Gastroesophageal sphincter (tissue), 4 donors: ENCODE measurements at regions not wholly inside any gene's neighbourhood (a gene's known extent, or its start where the extent isn't known, plus 50 kb on each side); places are given as distances from the start of the nearest gene placed in this dataset.

Source experiments
- ATAC-seq: fragments of 150-250 bp; one replicate; pipeline ENCODE4 v1.9.1; 2016; ENCODE audit warnings: mild to moderate bottlenecking, moderate library complexity
- H3K27ac ChIP-seq, 4 donors: fragments of 200-600 bp; sonication (generic) in 3 of 4; 1 replicate in 3 of 4; 2 replicates in 1 of 4; pipeline ENCODE4 v1.5.1; 2016 to 2019
- H3K27me3 ChIP-seq: fragments of 200-600 bp; sonication (generic); one replicate; pipeline ENCODE4 v1.5.1; 2019
- H3K36me3 ChIP-seq, 2 donors: fragments of 200-600 bp; sonication (generic); one replicate each; pipeline ENCODE4 v1.5.1; 2019; ENCODE audit warnings: control low read depth in 1 of 2
- H3K4me1 ChIP-seq, 3 donors: fragments of 200-600 bp; sonication (generic); 1 replicate in 2 of 3; 2 replicates in 1 of 3; pipeline ENCODE4 v1.5.1; 2016 to 2019; ENCODE audit warnings: control low read depth in 2 of 3
- H3K4me3 ChIP-seq, 2 donors: fragments of 200-600 bp; sonication (generic); one replicate each; pipeline ENCODE4 v1.5.1; 2019; ENCODE audit warnings: mild to moderate bottlenecking in 1 of 2, moderate library complexity in 1 of 2
- H3K9me3 ChIP-seq, 3 donors: fragments of 200-600 bp; sonication (generic); one replicate each; pipeline ENCODE4 v1.5.1; 2017 to 2019; ENCODE audit warnings: control low read depth in 2 of 3
- CTCF ChIP-seq, 4 experiments: fragments of 200-600 bp in 2 of 4; fragments of 450-650 bp in 2 of 4; sonication (generic) in 1 of 4; IDR thresholded peaks; one replicate each; pipeline ENCODE4 v1.5.1; 2017 to 2019; ENCODE audit warnings: antibody characterized with exemption in 4 of 4, mild to moderate bottlenecking in 2 of 4, moderate library complexity in 2 of 4
- EP300 ChIP-seq: sonication (generic); formaldehyde crosslinking; IDR thresholded peaks from one replicate; pipeline ENCODE4 v1.6.1; 2017; ENCODE audit warnings: antibody characterized with exemption, mild to moderate bottlenecking
- POLR2A ChIP-seq, 2 donors: fragments of 450-650 bp; IDR thresholded peaks; one replicate each; pipeline ENCODE4 v1.6.1; 2017; ENCODE audit warnings: antibody characterized with exemption in 2 of 2, mild to moderate bottlenecking in 2 of 2, moderate library complexity in 1 of 2
- POLR2AphosphoS5 ChIP-seq: sonication (generic); formaldehyde crosslinking; IDR thresholded peaks from one replicate; pipeline ENCODE4 v1.6.1; 2017; ENCODE audit warnings: antibody characterized with exemption
- WGBS, 2 donors: methylation state at CpG; one replicate each; pipeline ENCODE4 v1.1.5; 2018; ENCODE audit warnings: low coverage in 1 of 2; 5-methylcytosine and 5-hydroxymethylcytosine counted together

GRCh38 chr7:16359216-16359615 lies 62.1 kb downstream of the CRPPA start:
- no peak overlapping the region for H3K4me3 ChIP-seq
- no peak for TF ChIP-seq CTCF (IDR thresholded peaks at IDR 0.05)
- TF ChIP-seq EP300 = no peak
- TF ChIP-seq POLR2AphosphoS5 = no peak
- no peak for TF ChIP-seq POLR2A (IDR thresholded peaks at IDR 0.05)
- H3K36me3 ChIP-seq = no peaks in the 10 kb centered on the region
- WGBS, 2 donors = 66 to 77% methylated on average over 4 of the region's 4 CpGs
- ATAC-seq = no peak
- no peaks in the 10 kb centered on the region for H3K4me1 ChIP-seq
- no peaks in the 10 kb centered on the region for H3K9me3 ChIP-seq
- no peak overlapping the region for H3K27ac ChIP-seq
- H3K27me3 ChIP-seq = no peaks in the 10 kb centered on the region

DNA sequence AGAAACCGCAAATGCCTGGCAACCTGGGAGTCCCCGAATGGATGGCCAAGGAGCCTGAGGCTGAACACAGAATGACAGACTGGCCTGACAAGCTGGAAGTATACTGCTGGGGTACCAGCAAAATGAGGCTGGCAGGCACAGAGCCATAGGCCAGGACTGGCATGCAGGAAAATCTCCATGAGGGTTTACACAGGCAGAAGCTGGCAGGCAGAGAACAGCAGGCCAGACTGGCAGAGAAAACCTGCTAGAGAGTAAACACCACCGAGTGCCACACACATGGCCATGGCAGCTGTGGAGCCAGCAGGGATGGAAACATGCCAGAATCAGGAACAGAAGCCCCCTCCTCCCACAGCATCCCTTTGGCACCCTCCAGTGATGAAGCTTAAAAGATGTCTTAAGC lies 63.4 kb downstream of the CRPPA start:
- H3K9me3 ChIP-seq = no peaks in the 10 kb centered on the region
- no peak overlapping the region for H3K4me3 ChIP-seq
- no peak for ATAC-seq
- no peak overlapping the region for H3K27ac ChIP-seq
- no peaks in the 10 kb centered on the region for H3K36me3 ChIP-seq
- TF ChIP-seq CTCF (IDR thresholded peaks at IDR 0.05) (no peak), EP300 (no peak), POLR2A (IDR thresholded peaks at IDR 0.05) (no peak), POLR2AphosphoS5 (no peak)
- WGBS, 2 donors = 63% methylated on average over 2 of the region's 3 CpGs; no CpG with 5 or more reads in 1 of the 2 donors
- no peaks in the 10 kb centered on the region for H3K27me3 ChIP-seq
- H3K4me1 ChIP-seq = no peaks in the 10 kb centered on the region

GRCh38 chr7:16357474-16357873 lies 63.9 kb downstream of the CRPPA start:
- H3K9me3 ChIP-seq = no peaks in the 10 kb centered on the region
- no peak overlapping the region for H3K4me3 ChIP-seq
- no peaks in the 10 kb centered on the region for H3K27me3 ChIP-seq
- H3K27ac ChIP-seq = no peak overlapping the region
- no peaks in the 10 kb centered on the region for H3K36me3 ChIP-seq
- 91 to 100% methylated on average over 2 to 5 of the region's 5 CpGs for WGBS, 2 donors
- no peak for TF ChIP-seq POLR2A (IDR thresholded peaks at IDR 0.05)
- no peak for TF ChIP-seq POLR2AphosphoS5
- no peak for ATAC-seq
- no peaks in the 10 kb centered on the region for H3K4me1 ChIP-seq

- H3K4me3 ChIP-seq = no peak overlapping the region
- WGBS, 2 donors = 12 to 33% methylated on average over 1 to 2 of the region's 2 CpGs
- TF ChIP-seq EP300 = no peak
- no peak for TF ChIP-seq CTCF (IDR thresholded peaks at IDR 0.05)
- no peak for TF ChIP-seq POLR2AphosphoS5
- no peak for TF ChIP-seq POLR2A (IDR thresholded peaks at IDR 0.05)
- no peak overlapping the region for H3K27ac ChIP-seq
- no peaks in the 10 kb centered on the region for H3K9me3 ChIP-seq
- H3K36me3 ChIP-seq = no peaks in the 10 kb centered on the region
- no peaks in the 10 kb centered on the region for H3K27me3 ChIP-seq
- no peaks in the 10 kb centered on the region for H3K4me1 ChIP-seq
- no peak for ATAC-seq
Measured at GRCh38 chr7:16356301-16356958, 64.9 kb downstream of the CRPPA start.

DNA sequence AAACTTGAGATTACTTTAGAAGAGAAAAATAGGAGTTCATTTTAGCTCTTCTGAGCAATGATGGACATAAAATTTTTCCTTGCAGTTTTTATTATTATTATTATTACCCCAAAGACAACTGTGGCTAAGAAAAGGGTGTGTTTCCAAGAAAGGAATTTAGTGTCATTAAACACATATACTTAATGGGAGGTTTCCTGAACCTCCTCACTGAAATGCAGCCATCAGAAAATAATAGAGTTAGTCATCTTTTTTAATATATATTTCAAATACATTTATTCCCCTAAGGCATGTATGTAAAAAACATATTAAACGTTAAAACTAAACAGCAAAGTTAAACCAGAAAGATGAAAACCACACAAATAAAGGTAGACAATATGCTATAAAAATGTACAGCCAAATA lies 66.8 kb downstream of the CRPPA start:
- ATAC-seq = no peak
- no peak overlapping the region for H3K4me3 ChIP-seq
- H3K9me3 ChIP-seq = peaks cover 0 to 10% (median 0%) of the 10 kb centered on the region in 3 donors
- no peak overlapping the region for H3K27ac ChIP-seq
- TF ChIP-seq CTCF (IDR thresholded peaks at IDR 0.05) = no peak
- TF ChIP-seq EP300 = no peak
- no peak for TF ChIP-seq POLR2A (IDR thresholded peaks at IDR 0.05)
- TF ChIP-seq POLR2AphosphoS5 = no peak
- 14% methylated on average over 1 of the region's 1 CpG; no CpG with 5 or more reads in 1 of the 2 donors for WGBS, 2 donors
- H3K27me3 ChIP-seq = no peaks in the 10 kb centered on the region
- H3K4me1 ChIP-seq = no peaks in the 10 kb centered on the region
- H3K36me3 ChIP-seq = no peaks in the 10 kb centered on the region
